Raji (cell line): ENCODE measurements at regions not wholly inside any gene's neighbourhood (a gene's known extent, or its start where the extent isn't known, plus 50 kb on each side); places are given as distances from the start of the nearest gene placed in this dataset.

Experiments used
- POLR2A ChIP-seq: IDR thresholded peaks from 2 replicates; pipeline ENCODE4 v1.6.1; 2011; ENCODE audit warnings: low read depth, low read length, control low read depth; ENCODE audit not compliant: insufficient read depth

- no peak for TF ChIP-seq POLR2A
Observed at GRCh38 chr13:90706631-90707030, 640.9 kb upstream of the MIR17HG start.

- no peak for TF ChIP-seq POLR2A
Observed at GRCh38 chr13:90708128-90708527, 639.4 kb upstream of the MIR17HG start.

- TF ChIP-seq POLR2A, result no peak
Observed at GRCh38 chr13:90709319-90709718, 638.2 kb upstream of the MIR17HG start.

- no peak for TF ChIP-seq POLR2A
Observed at GRCh38 chr13:90710164-90710759, 637.2 kb upstream of the MIR17HG start.

GRCh38 chr13:90713441-90714133 is 633.9 kb upstream of the MIR17HG start:
- TF ChIP-seq POLR2A, result no peak

- TF ChIP-seq POLR2A, result no peak
Observed at GRCh38 chr13:90715485-90715884, 632.0 kb upstream of the MIR17HG start.

- no peak for TF ChIP-seq POLR2A
Observed at GRCh38 chr13:90717451-90717936, 630.0 kb upstream of the MIR17HG start.

GRCh38 chr13:90719461-90719860 is 628.0 kb upstream of the MIR17HG start:
- TF ChIP-seq POLR2A, result no peak

GRCh38 chr13:90721937-90722336 is 625.5 kb upstream of the MIR17HG start:
- no peak for TF ChIP-seq POLR2A

GRCh38 chr13:90723381-90723780 is 624.1 kb upstream of the MIR17HG start:
- no peak for TF ChIP-seq POLR2A

GRCh38 chr13:90726375-90726774 is 621.1 kb upstream of the MIR17HG start:
- no peak for TF ChIP-seq POLR2A

GRCh38 chr13:90732049-90732448 is 615.4 kb upstream of the MIR17HG start:
- TF ChIP-seq POLR2A, result no peak

- TF ChIP-seq POLR2A, result no peak
Observed at GRCh38 chr13:90738881-90739280, 608.6 kb upstream of the MIR17HG start.

- TF ChIP-seq POLR2A, result no peak
Observed at GRCh38 chr13:90740099-90740498, 607.4 kb upstream of the MIR17HG start.

- TF ChIP-seq POLR2A, result no peak
Observed at GRCh38 chr13:90742381-90742780, 605.1 kb upstream of the MIR17HG start.

- TF ChIP-seq POLR2A, result no peak
Observed at GRCh38 chr13:90746230-90746629, 601.3 kb upstream of the MIR17HG start.

GRCh38 chr13:90750021-90750420 is 597.5 kb upstream of the MIR17HG start:
- no peak for TF ChIP-seq POLR2A
